ENCODE measurements at regions not wholly inside any gene's neighbourhood (a gene's known extent, or its start where the extent isn't known, plus 50 kb on each side); places are given as distances from the start of the nearest gene placed in this dataset.

DNA sequence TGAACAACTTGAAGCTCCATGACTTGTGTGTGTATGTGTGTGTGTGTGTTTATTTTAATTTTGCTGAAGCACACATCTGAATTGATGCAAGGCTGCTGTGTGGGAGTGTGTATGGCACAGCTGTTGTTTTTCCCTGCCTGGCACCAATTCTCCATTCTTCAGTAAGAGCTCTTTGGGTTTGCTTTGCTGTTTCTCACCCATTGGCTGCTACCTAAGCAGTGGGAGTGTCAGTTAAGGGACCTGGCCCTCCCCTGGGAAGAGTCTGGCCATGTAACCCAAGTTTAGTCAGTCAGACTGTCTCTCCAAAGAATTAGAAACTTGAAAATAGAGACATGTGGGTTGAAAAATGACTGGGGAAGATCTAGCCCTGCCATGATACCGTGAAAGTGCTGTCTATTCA lies 126.2 kb upstream of the SYNPR start:
- TF ChIP-seq MXI1 (IDR thresholded peaks at IDR 0.05; ENCODE audit: borderline replicate concordance, low read depth, low read length): no peak
- no peak for TF ChIP-seq EP300 (IDR thresholded peaks at IDR 0.05; ENCODE audit: low read depth in 2 of 2, low read length in 2 of 2)
- TF ChIP-seq EP300 (CRISPR knock-in tag; IDR thresholded peaks at IDR 0.05; ENCODE audit: borderline replicate concordance): no peak
- TF ChIP-seq U2AF1 (optimal IDR thresholded peaks at IDR 0.05; ENCODE audit: low read depth, low read length): no peak
- no peak for TF ChIP-seq MTA1 (CRISPR knock-in tag; IDR thresholded peaks at IDR 0.05; ENCODE audit: borderline replicate concordance)
- TF ChIP-seq PLRG1 (conservative IDR thresholded peaks at IDR 0.05): no peak
- TF ChIP-seq NFYB (CRISPR knock-in tag; IDR thresholded peaks at IDR 0.05): no peak
- no peak for TF ChIP-seq EZH2 (conservative IDR thresholded peaks at IDR 0.05; ENCODE audit: low read depth, low read length)
- no peak for TF ChIP-seq ZNF350 (CRISPR knock-in tag; IDR thresholded peaks at IDR 0.05; ENCODE audit: borderline replicate concordance, low read depth)
